ENCODE measurements at regions not wholly inside any gene's neighbourhood (a gene's known extent, or its start where the extent isn't known, plus 50 kb on each side); places are given as distances from the start of the nearest gene placed in this dataset.
A peak's percentile ranks its signal among the peaks of the same experiment; 100 is the strongest.
"Not testable (repeated sequence)": the region's sequence is repeated elsewhere in the genome, so short reads cannot be mapped to it uniquely, and the experiment has no call there.

DNA sequence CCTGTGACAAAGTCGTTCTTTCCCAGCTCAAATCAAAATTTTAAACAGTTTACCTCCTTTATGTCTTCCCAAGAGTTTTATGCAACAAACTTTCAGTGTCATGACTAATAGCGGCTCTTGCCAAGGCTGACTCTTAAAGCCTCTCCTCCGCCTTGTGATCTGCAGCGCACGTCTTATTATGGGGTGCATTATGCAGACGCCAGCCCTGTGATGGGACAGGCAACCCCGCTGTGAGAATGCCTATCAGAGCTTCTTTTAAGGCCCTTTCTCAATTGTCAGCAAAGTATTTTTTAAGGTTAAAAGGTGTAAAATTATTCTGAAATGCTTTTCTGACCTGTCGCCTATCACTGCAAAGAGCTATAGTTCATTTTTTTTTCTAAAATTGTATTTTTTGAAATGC lies 152.8 kb downstream of the SOX1 start:
- no peak overlapping the region for H3K4me3 ChIP-seq (ENCODE audit: low read depth, low read length)
- no peak for DNase-seq (ENCODE audit: low read depth)
- TF ChIP-seq, protein P1, sequence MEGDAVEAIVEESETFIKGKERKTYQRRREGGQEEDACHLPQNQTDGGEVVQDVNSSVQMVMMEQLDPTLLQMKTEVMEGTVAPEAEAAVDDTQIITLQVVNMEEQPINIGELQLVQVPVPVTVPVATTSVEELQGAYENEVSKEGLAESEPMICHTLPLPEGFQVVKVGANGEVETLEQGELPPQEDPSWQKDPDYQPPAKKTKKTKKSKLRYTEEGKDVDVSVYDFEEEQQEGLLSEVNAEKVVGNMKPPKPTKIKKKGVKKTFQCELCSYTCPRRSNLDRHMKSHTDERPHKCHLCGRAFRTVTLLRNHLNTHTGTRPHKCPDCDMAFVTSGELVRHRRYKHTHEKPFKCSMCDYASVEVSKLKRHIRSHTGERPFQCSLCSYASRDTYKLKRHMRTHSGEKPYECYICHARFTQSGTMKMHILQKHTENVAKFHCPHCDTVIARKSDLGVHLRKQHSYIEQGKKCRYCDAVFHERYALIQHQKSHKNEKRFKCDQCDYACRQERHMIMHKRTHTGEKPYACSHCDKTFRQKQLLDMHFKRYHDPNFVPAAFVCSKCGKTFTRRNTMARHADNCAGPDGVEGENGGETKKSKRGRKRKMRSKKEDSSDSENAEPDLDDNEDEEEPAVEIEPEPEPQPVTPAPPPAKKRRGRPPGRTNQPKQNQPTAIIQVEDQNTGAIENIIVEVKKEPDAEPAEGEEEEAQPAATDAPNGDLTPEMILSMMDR (IDR thresholded peaks at IDR 0.05; ENCODE audit: low read depth, low read length), result no peak
- TF ChIP-seq POLR2A (IDR thresholded peaks at IDR 0.05; ENCODE audit: extremely low read depth, insufficient read length) (no peak), MYC (IDR thresholded peaks at IDR 0.05; ENCODE audit: low read depth, low read length) (no peak)
- TF ChIP-seq, protein P2, sequence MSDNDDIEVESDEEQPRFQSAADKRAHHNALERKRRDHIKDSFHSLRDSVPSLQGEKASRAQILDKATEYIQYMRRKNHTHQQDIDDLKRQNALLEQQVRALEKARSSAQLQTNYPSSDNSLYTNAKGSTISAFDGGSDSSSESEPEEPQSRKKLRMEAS (IDR thresholded peaks at IDR 0.05; ENCODE audit: low read depth, low read length), result no peak

DNA sequence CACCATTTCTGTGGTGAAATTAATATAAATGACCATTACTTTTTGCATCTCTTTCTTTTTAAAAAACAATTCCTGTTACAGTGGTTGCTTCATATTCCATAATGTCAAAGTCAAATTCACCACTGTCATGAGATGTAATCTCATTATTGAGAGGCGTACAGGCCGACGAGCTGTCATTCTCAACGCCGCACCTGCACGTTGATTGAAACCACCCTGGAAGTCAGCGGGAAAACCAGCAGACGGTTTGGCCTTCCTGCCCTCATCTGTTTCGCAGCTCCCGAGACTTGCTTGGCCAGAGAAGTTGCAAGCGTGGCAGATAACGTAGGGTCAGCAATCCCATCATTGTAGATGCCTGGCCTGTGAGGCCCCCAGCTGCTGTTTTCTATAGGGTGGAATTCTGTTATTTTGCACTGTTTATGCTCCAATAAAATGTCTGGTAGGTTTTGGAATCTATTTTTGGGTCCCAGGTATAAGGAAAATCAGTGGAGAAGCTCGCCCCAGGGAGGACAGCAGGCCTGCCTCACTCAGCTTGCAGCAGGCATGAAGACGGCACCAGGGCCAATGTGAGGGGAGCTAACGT lies 153.4 kb downstream of the SOX1 start:
- no peak overlapping the region for H3K4me3 ChIP-seq (ENCODE audit: low read depth, low read length)
- no peak for DNase-seq (ENCODE audit: low read depth)
- TF ChIP-seq, protein P2 (IDR thresholded peaks at IDR 0.05; ENCODE audit: low read depth, low read length), result no peak
- TF ChIP-seq, protein P1 (IDR thresholded peaks at IDR 0.05; ENCODE audit: low read depth, low read length), result no peak
- TF ChIP-seq POLR2A (IDR thresholded peaks at IDR 0.05; ENCODE audit: extremely low read depth, insufficient read length), result no peak
- TF ChIP-seq MYC (IDR thresholded peaks at IDR 0.05; ENCODE audit: low read depth, low read length), result no peak

DNA sequence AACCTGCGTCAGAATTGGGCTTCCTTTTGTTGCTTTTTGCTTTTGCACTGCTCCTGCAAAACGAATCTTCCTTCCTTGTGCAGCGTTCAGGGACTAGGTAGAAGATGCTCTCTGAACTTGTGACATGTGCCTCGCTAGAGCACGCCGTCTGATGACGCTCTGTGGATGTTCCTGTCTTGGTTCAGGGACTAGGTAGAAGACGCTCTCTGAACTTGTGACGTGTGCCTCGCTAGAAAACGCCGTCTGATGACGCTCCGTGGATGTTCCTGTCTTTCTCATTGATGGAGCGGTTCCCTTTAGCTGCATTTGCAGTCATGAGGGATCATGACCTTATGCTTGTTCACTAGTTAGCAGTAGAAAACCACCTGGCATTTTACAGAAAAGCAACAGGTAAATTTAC lies 154.0 kb downstream of the SOX1 start:
- no peak overlapping the region for H3K4me3 ChIP-seq (ENCODE audit: low read depth, low read length)
- no peak for TF ChIP-seq MYC (IDR thresholded peaks at IDR 0.05; ENCODE audit: low read depth, low read length)
- TF ChIP-seq, protein P2 (IDR thresholded peaks at IDR 0.05; ENCODE audit: low read depth, low read length), result no peak
- TF ChIP-seq, protein P1 (IDR thresholded peaks at IDR 0.05; ENCODE audit: low read depth, low read length), result no peak
- DNase-seq (ENCODE audit: low read depth), result no peak

DNA sequence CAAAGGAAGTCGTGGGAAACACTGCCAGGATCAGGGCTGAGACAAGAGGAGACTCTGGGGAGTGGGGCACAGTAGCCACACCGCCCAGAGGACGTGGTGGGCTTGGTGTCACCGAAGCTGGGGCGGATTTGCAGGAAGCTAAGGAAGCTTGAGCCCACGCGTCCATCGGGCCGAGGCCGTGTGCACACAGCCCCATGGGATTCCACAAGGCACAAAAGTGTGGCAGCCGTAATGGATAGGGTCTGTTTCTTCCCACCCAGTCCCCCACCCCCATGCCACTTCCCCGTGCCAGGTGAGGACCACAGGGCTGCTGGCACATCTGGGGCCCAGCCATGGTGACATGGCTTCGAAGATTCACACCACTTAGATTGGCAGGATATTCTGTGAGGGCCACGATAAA lies 153.2 kb upstream of the SPACA7 start:
- DNase-seq (ENCODE audit: low read depth), result no peak
- no peak overlapping the region for H3K4me3 ChIP-seq (ENCODE audit: low read depth, low read length)
- TF ChIP-seq POLR2A (IDR thresholded peaks at IDR 0.05; ENCODE audit: extremely low read depth, insufficient read length), result no peak
- TF ChIP-seq, protein P2 (IDR thresholded peaks at IDR 0.05; ENCODE audit: low read depth, low read length), result no peak
- TF ChIP-seq MYC (IDR thresholded peaks at IDR 0.05; ENCODE audit: low read depth, low read length), result no peak
- TF ChIP-seq, protein P1 (IDR thresholded peaks at IDR 0.05; ENCODE audit: low read depth, low read length), result no peak

DNA sequence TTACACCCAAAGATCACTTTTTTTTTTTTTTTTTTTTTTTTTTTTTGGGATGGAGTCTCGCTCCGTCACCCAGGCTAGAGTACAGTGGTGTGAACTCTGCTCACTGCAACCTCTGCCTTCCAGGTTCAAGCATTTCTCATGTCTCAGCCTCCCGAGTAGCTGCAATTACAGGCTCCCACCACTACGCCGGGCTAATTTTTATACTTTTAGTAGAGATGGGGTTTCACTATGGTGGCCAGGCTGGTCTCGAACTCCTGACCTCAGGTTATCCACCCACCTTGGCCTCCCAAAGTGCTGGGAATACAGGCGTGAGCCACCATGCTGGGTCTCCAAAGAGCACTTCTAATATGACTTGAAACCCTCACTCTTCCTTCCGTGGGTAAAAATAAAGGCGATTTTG lies 152.2 kb upstream of the SPACA7 start:
- TF ChIP-seq, protein P1 (IDR thresholded peaks at IDR 0.05; ENCODE audit: low read depth, low read length), result peak; percentile 12
- not testable (repeated sequence) for H3K4me3 ChIP-seq (ENCODE audit: low read depth, low read length); DNase-seq (ENCODE audit: low read depth)
